Smooth muscle cell (in vitro differentiated cells): ENCODE measurements at regions not wholly inside any gene's neighbourhood (a gene's known extent, or its start where the extent isn't known, plus 50 kb on each side); places are given as distances from the start of the nearest gene placed in this dataset.
"Not testable (repeated sequence)": the region's sequence is repeated elsewhere in the genome, so short reads cannot be mapped to it uniquely, and the experiment has no call there.

ENCODE experiments used
- DNase-seq: peaks from one replicate; lab custom pipeline; 2025; ENCODE audit not compliant: unreplicated experiment; lab: John Stamatoyannopoulos, UW
- H2AFZ ChIP-seq: fragments of 200-600 bp; sonication (generic); 2 replicates; pipeline ENCODE4 v1.6.0; 2016; ENCODE audit warnings: antibody characterized with exemption, low read depth, mild to moderate bottlenecking
- H3F3A ChIP-seq: fragments of 200-600 bp; sonication (generic); 2 replicates; pipeline ENCODE4 v1.6.0; 2017; ENCODE audit warnings: antibody characterized with exemption, low read depth
- H3K27ac ChIP-seq: fragments of 200-600 bp; sonication (generic); 2 replicates; pipeline ENCODE4 v1.5.1; 2016; ENCODE audit warnings: low read depth, mild to moderate bottlenecking
- H3K27me3 ChIP-seq: fragments of 200-600 bp; sonication (generic); 2 replicates; pipeline ENCODE4 v1.6.1; 2016; ENCODE audit warnings: low read depth, mild to moderate bottlenecking
- H3K36me3 ChIP-seq: fragments of 200-600 bp; sonication (generic); 2 replicates; pipeline ENCODE4 v1.5.1; 2016; ENCODE audit warnings: low read depth
- H3K4me1 ChIP-seq: fragments of 200-600 bp; sonication (generic); 2 replicates; pipeline ENCODE4 v1.5.1; 2016; ENCODE audit warnings: low read depth
- H3K4me2 ChIP-seq: fragments of 200-600 bp; sonication (generic); 2 replicates; pipeline ENCODE4 v1.6.0; 2016; ENCODE audit warnings: mild to moderate bottlenecking
- H3K4me3 ChIP-seq: fragments of 200-600 bp; sonication (generic); 2 replicates; pipeline ENCODE4 v1.5.1; 2016; ENCODE audit warnings: mild to moderate bottlenecking
- H3K79me2 ChIP-seq: fragments of 200-600 bp; sonication (generic); 2 replicates; pipeline ENCODE4 v1.6.0; 2016; ENCODE audit warnings: low read depth, mild to moderate bottlenecking
- H3K9ac ChIP-seq: fragments of 200-600 bp; sonication (generic); 2 replicates; pipeline ENCODE4 v1.6.0; 2016; ENCODE audit warnings: low read depth
- H3K9me3 ChIP-seq: fragments of 200-600 bp; sonication (generic); replicated peaks from 2 replicates; pipeline ENCODE4 v1.5.1; 2016; ENCODE audit warnings: low read depth
- H4K20me1 ChIP-seq: fragments of 200-600 bp; sonication (generic); 2 replicates; pipeline ENCODE4 v1.6.0; 2016; ENCODE audit warnings: low read depth
- WGBS: methylation state at CpG from one replicate; pipeline ENCODE4 v1.1.7; 2016; ENCODE audit warnings: low lambda C conversion rate; 5-methylcytosine and 5-hydroxymethylcytosine counted together
- TF ChIP-seq, protein P1 (sequence below): fragments of 200-600 bp; sonication (generic); IDR thresholded peaks from 2 replicates; pipeline ENCODE4 v1.5.1; 2017; ENCODE audit warnings: borderline replicate concordance, mild to moderate bottlenecking, antibody characterized with exemption; ENCODE audit not compliant: insufficient read depth, poor library complexity, severe bottlenecking

GRCh38 chr6:67814262-67814661 lies 820.8 kb upstream of the ADGRB3 start:
- no peak overlapping the region for H3K4me3 ChIP-seq
- no peaks in the 10 kb centered on the region for H4K20me1 ChIP-seq
- no peaks in the 10 kb centered on the region for H3K4me1 ChIP-seq
- no peak for DNase-seq
- H2AFZ ChIP-seq: no peak overlapping the region
- no peaks in the 10 kb centered on the region for H3K9me3 ChIP-seq
- H3K9ac ChIP-seq: no peak overlapping the region
- H3K27me3 ChIP-seq: no peaks in the 10 kb centered on the region
- H3K36me3 ChIP-seq: no peaks in the 10 kb centered on the region
- 95% methylated on average over 3 of the region's 3 CpGs for WGBS
- TF ChIP-seq, protein P1, sequence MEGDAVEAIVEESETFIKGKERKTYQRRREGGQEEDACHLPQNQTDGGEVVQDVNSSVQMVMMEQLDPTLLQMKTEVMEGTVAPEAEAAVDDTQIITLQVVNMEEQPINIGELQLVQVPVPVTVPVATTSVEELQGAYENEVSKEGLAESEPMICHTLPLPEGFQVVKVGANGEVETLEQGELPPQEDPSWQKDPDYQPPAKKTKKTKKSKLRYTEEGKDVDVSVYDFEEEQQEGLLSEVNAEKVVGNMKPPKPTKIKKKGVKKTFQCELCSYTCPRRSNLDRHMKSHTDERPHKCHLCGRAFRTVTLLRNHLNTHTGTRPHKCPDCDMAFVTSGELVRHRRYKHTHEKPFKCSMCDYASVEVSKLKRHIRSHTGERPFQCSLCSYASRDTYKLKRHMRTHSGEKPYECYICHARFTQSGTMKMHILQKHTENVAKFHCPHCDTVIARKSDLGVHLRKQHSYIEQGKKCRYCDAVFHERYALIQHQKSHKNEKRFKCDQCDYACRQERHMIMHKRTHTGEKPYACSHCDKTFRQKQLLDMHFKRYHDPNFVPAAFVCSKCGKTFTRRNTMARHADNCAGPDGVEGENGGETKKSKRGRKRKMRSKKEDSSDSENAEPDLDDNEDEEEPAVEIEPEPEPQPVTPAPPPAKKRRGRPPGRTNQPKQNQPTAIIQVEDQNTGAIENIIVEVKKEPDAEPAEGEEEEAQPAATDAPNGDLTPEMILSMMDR: no peak
- no peaks in the 10 kb centered on the region for H3K79me2 ChIP-seq
- H3K27ac ChIP-seq: no peak overlapping the region
- H3K4me2 ChIP-seq: no peak overlapping the region
- H3F3A ChIP-seq: no peaks in the 10 kb centered on the region

DNA sequence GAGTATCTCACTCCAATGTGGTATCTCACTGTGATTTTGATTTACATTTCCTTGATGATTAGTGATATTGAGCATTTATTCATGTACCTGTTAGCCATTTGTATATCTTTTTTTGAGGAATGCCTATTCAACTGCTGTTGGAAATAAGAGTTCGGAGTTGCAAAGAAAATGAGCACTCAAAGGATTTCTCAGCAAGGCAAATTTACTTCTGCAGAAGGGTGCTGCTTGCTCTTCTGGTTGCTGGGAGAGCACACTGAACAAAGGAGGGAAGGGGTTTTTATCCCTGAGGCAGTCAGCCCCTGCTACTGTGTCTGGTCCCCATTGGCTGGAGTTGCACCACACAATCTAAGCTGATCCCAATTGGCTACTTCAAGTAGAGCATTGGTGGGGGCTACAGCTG lies 822.4 kb upstream of the ADGRB3 start:
- Histone ChIP-seq H2AFZ (no peak overlapping the region), H3F3A (no peaks in the 10 kb centered on the region), H3K4me2 (no peak overlapping the region), H3K36me3 (no peaks in the 10 kb centered on the region), H3K79me2 (no peaks in the 10 kb centered on the region), H3K9me3 (no peaks in the 10 kb centered on the region), H3K27ac (no peak overlapping the region), H3K4me1 (no peaks in the 10 kb centered on the region), H3K4me3 (no peak overlapping the region), H3K9ac (no peak overlapping the region), H4K20me1 (no peaks in the 10 kb centered on the region), H3K27me3 (no peaks in the 10 kb centered on the region)
- WGBS: 100% methylated on average over 1 of the region's 1 CpG
- no peak for DNase-seq
- TF ChIP-seq, protein P1: no peak

DNA sequence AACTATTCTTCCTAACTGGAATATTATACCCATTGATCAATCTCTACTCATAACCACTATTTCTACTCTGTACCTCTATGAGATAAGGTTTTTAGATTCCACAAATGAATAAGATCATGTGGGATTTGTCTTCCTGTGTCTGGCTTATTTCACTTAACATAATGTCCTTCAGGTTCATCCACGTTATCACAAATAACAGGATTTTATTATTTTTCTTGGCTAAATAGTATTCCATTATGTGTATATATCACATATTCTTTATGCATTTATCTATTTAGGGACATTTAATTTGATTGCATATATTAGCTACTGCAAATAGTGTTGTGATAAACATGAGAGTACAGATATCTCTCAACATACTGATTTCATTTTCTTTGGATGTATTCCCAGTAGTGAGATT lies 823.0 kb upstream of the ADGRB3 start:
- H3K4me2 ChIP-seq: no peak overlapping the region
- WGBS: 89% methylated on average over 1 of the region's 1 CpG
- TF ChIP-seq, protein P1: no peak

GRCh38 chr6:67811239-67812037 lies 823.6 kb upstream of the ADGRB3 start:
- no peaks in the 10 kb centered on the region for H3K27me3 ChIP-seq
- no peak overlapping the region for H3K4me2 ChIP-seq
- TF ChIP-seq, protein P1: no peak
- H3K4me3 ChIP-seq: no peak overlapping the region
- WGBS: 73% methylated on average over 3 of the region's 3 CpGs
- no peaks in the 10 kb centered on the region for H4K20me1 ChIP-seq
- no peaks in the 10 kb centered on the region for H3K9me3 ChIP-seq
- no peak overlapping the region for H3K9ac ChIP-seq
- H3F3A ChIP-seq: no peaks in the 10 kb centered on the region
- no peak overlapping the region for H2AFZ ChIP-seq
- H3K27ac ChIP-seq: no peak overlapping the region
- H3K4me1 ChIP-seq: no peaks in the 10 kb centered on the region
- H3K36me3 ChIP-seq: no peaks in the 10 kb centered on the region
- no peak for DNase-seq
- no peaks in the 10 kb centered on the region for H3K79me2 ChIP-seq

More for the DNA sequence above, 823.0 kb upstream of the ADGRB3 start:
- Histone ChIP-seq H3K36me3 (no peaks in the 10 kb centered on the region), H3K4me3 (no peak overlapping the region), H3K27me3 (no peaks in the 10 kb centered on the region), H3K9ac (no peak overlapping the region), H4K20me1 (no peaks in the 10 kb centered on the region), H2AFZ (no peak overlapping the region), H3F3A (no peaks in the 10 kb centered on the region), H3K4me1 (no peaks in the 10 kb centered on the region), H3K9me3 (no peaks in the 10 kb centered on the region), H3K79me2 (no peaks in the 10 kb centered on the region), H3K27ac (no peak overlapping the region)
- DNase-seq: no peak

- not testable (repeated sequence) for H3K27ac ChIP-seq, H3K9me3 ChIP-seq, H3K79me2 ChIP-seq, H3K9ac ChIP-seq, H3F3A ChIP-seq, H3K36me3 ChIP-seq, H4K20me1 ChIP-seq, H3K27me3 ChIP-seq, H3K4me2 ChIP-seq, DNase-seq, H3K4me3 ChIP-seq, H2AFZ ChIP-seq, H3K4me1 ChIP-seq
- 87% methylated on average over 5 of the region's 5 CpGs for WGBS
Measured at GRCh38 chr6:67804808-67805207, 830.3 kb upstream of the ADGRB3 start.
